MCF 10A (cell line): ENCODE measurements at regions not wholly inside any gene's neighbourhood (a gene's known extent, or its start where the extent isn't known, plus 50 kb on each side); places are given as distances from the start of the nearest gene placed in this dataset.

Source experiments
- BruUV-seq: library from RNA; stranded (reverse); fragments of 400-500 nt; replicated peaks from 2 replicates; lab custom pipeline; 2021; lab: Mats Ljungman, UMichigan
- CTCF ChIA-PET: fragments of 300-600 bp; sonication (Branson Sonifier 250); formaldehyde crosslinking; extraction: SDS; loops from one replicate; lab custom pipeline; 2021; ENCODE audit warnings: antibody characterized with exemption, inconsistent platforms; lab: Yijun Ruan, JAX
- POLR2A ChIA-PET: fragments of 300-600, 350-650 bp; sonication (Branson Sonifier 250); formaldehyde crosslinking; extraction: SDS; loops from one replicate; lab custom pipeline; 2020; ENCODE audit warnings: antibody characterized with exemption, inconsistent platforms; lab: Yijun Ruan, JAX
- DNase-seq: peaks from one replicate; pipeline ENCODE4 v3.0.0-alpha.2; 2018; ENCODE audit not compliant: unreplicated experiment
- H3K27ac Mint-ChIP-seq: one replicate; pipeline ENCODE4 v1.8.0; 2022; ENCODE audit warnings: mild to moderate bottlenecking, low read depth, mixed read lengths; ENCODE audit not compliant: unreplicated experiment
- H3K27me3 Mint-ChIP-seq: one replicate; pipeline ENCODE4 v1.8.0; 2022; ENCODE audit warnings: mixed read lengths; ENCODE audit not compliant: insufficient read depth, unreplicated experiment
- H3K36me3 Mint-ChIP-seq: one replicate; pipeline ENCODE4 v1.8.0; 2022; ENCODE audit warnings: mild to moderate bottlenecking, moderate library complexity, mixed read lengths; ENCODE audit not compliant: insufficient read depth, unreplicated experiment
- H3K4me1 Mint-ChIP-seq: one replicate; pipeline ENCODE4 v1.8.0; 2022; ENCODE audit warnings: mixed read lengths; ENCODE audit not compliant: insufficient read depth, unreplicated experiment
- H3K4me3 Mint-ChIP-seq: one replicate; pipeline ENCODE4 v1.8.0; 2022; ENCODE audit warnings: mild to moderate bottlenecking, moderate library complexity, mixed read lengths; ENCODE audit not compliant: unreplicated experiment
- H3K9me3 Mint-ChIP-seq: one replicate; pipeline ENCODE4 v1.8.0; 2022; ENCODE audit warnings: mixed read lengths; ENCODE audit not compliant: unreplicated experiment
- intact Hi-C: fragments of 100-400 bp; cut with micrococcal nuclease; formaldehyde crosslinking; loops from 2 replicates; pipeline ENCODE4 v1.14.1; 2022
- TF ChIP-seq, protein P1 (sequence below): fragments of 200-600 bp; IDR thresholded peaks from one replicate; pipeline ENCODE4 v1.8.0; 2022; ENCODE audit warnings: antibody characterized with exemption, mild to moderate bottlenecking; ENCODE audit not compliant: unreplicated experiment

DNA sequence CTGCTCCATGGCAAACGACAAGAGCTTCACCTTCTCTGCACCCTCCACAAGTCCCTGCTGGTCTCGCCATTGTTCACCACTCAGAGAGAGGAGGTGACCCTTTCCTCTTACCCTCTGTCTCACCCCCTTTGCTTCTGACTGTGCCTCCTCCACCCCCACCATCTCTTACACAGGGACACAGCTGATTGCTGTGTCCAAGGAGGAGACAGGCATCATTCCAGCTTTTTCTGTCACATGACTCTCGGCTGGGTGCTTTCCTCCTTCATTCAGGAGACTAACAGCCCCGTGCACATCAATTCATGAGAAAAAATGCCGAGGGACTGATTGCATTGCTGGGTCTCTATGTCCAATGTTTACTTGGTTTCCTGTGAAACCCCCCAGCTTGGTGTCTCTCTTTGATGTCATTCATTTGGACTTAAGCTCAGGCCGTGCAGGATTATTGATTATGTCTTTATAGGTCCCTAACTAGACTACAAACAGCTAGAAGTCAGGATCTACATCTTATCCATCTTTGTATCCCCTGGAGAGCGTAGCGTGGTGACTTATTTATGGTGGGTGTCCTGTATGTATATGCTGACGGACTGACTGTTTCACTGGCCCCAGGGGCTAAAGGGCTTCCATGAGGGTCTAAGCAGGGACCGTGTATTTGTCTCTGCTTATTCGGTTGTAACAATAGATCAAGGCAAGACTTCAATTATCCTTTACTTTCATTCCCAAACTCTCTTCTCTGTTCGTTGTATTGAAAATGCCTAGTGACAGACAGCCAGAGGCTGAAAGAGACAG lies 82.2 kb upstream of the CDH13 start:
- peaks cover 95% of the 10 kb centered on the region for H3K27me3 Mint-ChIP-seq
- no peak overlapping the region for H3K4me3 Mint-ChIP-seq
- H3K27ac Mint-ChIP-seq = no peak overlapping the region
- TF ChIP-seq, protein P1, sequence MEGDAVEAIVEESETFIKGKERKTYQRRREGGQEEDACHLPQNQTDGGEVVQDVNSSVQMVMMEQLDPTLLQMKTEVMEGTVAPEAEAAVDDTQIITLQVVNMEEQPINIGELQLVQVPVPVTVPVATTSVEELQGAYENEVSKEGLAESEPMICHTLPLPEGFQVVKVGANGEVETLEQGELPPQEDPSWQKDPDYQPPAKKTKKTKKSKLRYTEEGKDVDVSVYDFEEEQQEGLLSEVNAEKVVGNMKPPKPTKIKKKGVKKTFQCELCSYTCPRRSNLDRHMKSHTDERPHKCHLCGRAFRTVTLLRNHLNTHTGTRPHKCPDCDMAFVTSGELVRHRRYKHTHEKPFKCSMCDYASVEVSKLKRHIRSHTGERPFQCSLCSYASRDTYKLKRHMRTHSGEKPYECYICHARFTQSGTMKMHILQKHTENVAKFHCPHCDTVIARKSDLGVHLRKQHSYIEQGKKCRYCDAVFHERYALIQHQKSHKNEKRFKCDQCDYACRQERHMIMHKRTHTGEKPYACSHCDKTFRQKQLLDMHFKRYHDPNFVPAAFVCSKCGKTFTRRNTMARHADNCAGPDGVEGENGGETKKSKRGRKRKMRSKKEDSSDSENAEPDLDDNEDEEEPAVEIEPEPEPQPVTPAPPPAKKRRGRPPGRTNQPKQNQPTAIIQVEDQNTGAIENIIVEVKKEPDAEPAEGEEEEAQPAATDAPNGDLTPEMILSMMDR = no peak
- no peaks in the 10 kb centered on the region for H3K4me1 Mint-ChIP-seq
- CTCF ChIA-PET = interaction anchor here (1.3 kb wide), 1 partner anchor 59 kb away, joined by 4 read pairs; no protein-coding TSS in a partner anchor
- POLR2A ChIA-PET = no interaction called here
- H3K36me3 Mint-ChIP-seq = peaks cover 6% of the 10 kb centered on the region
- no peaks in the 10 kb centered on the region for H3K9me3 Mint-ChIP-seq
- BruUV-seq = no TSS peak
- intact Hi-C loops = no loop called here
- no peak for DNase-seq

DNA sequence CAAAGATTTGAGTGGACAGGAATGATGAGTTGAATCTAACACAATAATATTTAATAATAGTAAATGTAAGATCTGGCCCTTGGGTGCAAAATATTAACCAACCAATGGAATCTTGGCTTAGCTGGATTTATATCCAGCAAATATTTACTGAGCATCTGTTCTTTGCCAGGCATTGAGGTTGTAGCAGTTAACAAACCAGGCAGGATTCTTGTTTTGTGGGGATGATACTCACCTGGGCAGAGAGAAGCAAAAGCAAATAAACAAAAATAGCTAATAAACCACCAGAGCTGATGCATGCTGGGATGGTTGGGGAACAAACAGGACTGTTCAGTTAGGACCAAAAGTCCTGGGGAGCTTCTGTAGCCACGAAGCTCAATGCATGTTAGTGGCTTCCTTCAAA lies 84.1 kb upstream of the CDH13 start:
- Mint-ChIP-seq H3K9me3 (peaks cover 6% of the 10 kb centered on the region), H3K4me3 (no peak overlapping the region), H3K27ac (no peak overlapping the region), H3K27me3 (peaks cover 94% of the 10 kb centered on the region), H3K4me1 (no peaks in the 10 kb centered on the region), H3K36me3 (peaks cover 6% of the 10 kb centered on the region)
- TF ChIP-seq, protein P1 = no peak
- BruUV-seq = no TSS peak
- ChIA-PET CTCF (interaction anchor here (0.6 kb wide), 1 partner anchor 38 kb away, joined by 3 read pairs; no protein-coding TSS in a partner anchor), POLR2A (no interaction called here)
- intact Hi-C loops = no loop called here
- no peak for DNase-seq

DNA sequence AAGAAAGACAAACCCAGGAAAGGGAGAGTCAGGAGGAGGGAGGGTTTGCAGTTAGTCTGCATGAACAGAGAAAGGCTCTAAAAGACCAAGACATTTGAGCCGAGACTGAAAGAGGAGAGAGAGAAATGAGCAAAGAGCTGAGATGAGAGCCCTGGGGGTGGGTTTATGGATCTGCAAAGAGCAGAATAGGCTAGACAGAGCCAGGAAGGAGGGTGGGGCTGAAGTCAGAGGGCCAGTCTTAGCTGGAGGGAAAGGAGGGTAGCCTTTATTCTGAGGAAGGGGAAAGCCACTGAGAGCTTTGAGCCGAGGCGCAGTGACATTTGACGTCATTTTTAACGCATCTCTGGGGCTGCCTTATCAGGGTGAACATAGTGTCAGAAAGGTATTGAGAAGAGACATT lies 85.7 kb upstream of the CDH13 start:
- ChIA-PET POLR2A (no interaction called here), CTCF (interaction anchor here (0.5 to 0.6 kb wide), 2 partner anchors 19 to 524 kb away, joined by 3 read pairs; no protein-coding TSS in a partner anchor)
- Mint-ChIP-seq H3K4me3 (no peak overlapping the region), H3K9me3 (peaks cover 6% of the 10 kb centered on the region), H3K27me3 (peaks cover 80% of the 10 kb centered on the region), H3K4me1 (no peaks in the 10 kb centered on the region), H3K27ac (no peak overlapping the region), H3K36me3 (peaks cover 6% of the 10 kb centered on the region)
- DNase-seq = no peak
- TF ChIP-seq, protein P1 = no peak
- no TSS peak for BruUV-seq
- intact Hi-C loops = no loop called here

DNA sequence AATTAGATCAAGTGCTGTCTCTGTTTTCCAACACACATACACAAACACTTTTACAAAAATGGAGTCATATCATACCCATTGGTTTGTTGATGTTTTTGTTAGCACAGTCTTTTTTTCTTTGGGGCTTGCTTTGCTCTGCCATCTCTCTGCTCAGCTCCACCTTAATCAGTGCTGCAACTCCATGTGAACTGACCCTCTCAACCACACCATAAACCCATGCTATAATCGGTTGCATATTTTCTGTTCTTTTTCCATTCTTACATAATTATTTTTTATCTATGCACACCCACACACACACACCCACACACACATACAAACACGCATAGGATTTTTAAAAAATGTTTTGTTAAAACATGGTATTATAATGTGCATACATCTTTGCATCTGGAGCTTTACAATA lies 91.0 kb upstream of the CDH13 start:
- no peak overlapping the region for H3K4me3 Mint-ChIP-seq
- H3K4me1 Mint-ChIP-seq = no peaks in the 10 kb centered on the region
- no peak overlapping the region for H3K27ac Mint-ChIP-seq
- POLR2A ChIA-PET = no interaction called here
- intact Hi-C loops = no loop called here
- DNase-seq = no peak
- H3K9me3 Mint-ChIP-seq = peaks cover 6% of the 10 kb centered on the region
- peaks cover 84% of the 10 kb centered on the region for H3K27me3 Mint-ChIP-seq
- CTCF ChIA-PET = interaction anchor here (0.6 to 0.9 kb wide), 2 partner anchors 44 to 102 kb away, joined by 3 to 5 read pairs; no protein-coding TSS in a partner anchor
- H3K36me3 Mint-ChIP-seq = peaks cover 6% of the 10 kb centered on the region
- BruUV-seq = no TSS peak
- TF ChIP-seq, protein P1 = no peak
